ENCODE measurements at regions not wholly inside any gene's neighbourhood (a gene's known extent, or its start where the extent isn't known, plus 50 kb on each side); places are given as distances from the start of the nearest gene placed in this dataset.

- TF ChIP-seq EP300 (conservative IDR thresholded peaks at IDR 0.05; ENCODE audit: poor library complexity, severe bottlenecking) (no peak), SMC3 (conservative IDR thresholded peaks at IDR 0.05; ENCODE audit: poor library complexity) (no peak), MXI1 (conservative IDR thresholded peaks at IDR 0.05; ENCODE audit: poor library complexity, severe bottlenecking) (no peak), EZH2 (IDR thresholded peaks at IDR 0.05; ENCODE audit: borderline replicate concordance, insufficient read depth, low read length, poor library complexity, severe bottlenecking) (no peak), POLR2AphosphoS5 (IDR thresholded peaks at IDR 0.05) (no peak), CTCF (IDR thresholded peaks at IDR 0.05; ENCODE audit: poor library complexity, severe bottlenecking) (no peak), RAD21 (conservative IDR thresholded peaks at IDR 0.05) (no peak), TAF1 (IDR thresholded peaks at IDR 0.05; ENCODE audit: low read depth) (no peak)
- TF ChIP-seq, protein P1, sequence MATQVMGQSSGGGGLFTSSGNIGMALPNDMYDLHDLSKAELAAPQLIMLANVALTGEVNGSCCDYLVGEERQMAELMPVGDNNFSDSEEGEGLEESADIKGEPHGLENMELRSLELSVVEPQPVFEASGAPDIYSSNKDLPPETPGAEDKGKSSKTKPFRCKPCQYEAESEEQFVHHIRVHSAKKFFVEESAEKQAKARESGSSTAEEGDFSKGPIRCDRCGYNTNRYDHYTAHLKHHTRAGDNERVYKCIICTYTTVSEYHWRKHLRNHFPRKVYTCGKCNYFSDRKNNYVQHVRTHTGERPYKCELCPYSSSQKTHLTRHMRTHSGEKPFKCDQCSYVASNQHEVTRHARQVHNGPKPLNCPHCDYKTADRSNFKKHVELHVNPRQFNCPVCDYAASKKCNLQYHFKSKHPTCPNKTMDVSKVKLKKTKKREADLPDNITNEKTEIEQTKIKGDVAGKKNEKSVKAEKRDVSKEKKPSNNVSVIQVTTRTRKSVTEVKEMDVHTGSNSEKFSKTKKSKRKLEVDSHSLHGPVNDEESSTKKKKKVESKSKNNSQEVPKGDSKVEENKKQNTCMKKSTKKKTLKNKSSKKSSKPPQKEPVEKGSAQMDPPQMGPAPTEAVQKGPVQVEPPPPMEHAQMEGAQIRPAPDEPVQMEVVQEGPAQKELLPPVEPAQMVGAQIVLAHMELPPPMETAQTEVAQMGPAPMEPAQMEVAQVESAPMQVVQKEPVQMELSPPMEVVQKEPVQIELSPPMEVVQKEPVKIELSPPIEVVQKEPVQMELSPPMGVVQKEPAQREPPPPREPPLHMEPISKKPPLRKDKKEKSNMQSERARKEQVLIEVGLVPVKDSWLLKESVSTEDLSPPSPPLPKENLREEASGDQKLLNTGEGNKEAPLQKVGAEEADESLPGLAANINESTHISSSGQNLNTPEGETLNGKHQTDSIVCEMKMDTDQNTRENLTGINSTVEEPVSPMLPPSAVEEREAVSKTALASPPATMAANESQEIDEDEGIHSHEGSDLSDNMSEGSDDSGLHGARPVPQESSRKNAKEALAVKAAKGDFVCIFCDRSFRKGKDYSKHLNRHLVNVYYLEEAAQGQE (IDR thresholded peaks at IDR 0.05; ENCODE audit: borderline replicate concordance) = no peak
- H3K27me3 ChIP-seq (ENCODE audit: insufficient read depth, low read depth, low read length) = no peaks in the 10 kb centered on the region
- H2AFZ ChIP-seq (ENCODE audit: low read depth, low read length) = no peak overlapping the region
- no peaks in the 10 kb centered on the region for H3K36me3 ChIP-seq (ENCODE audit: insufficient read depth, low read length)
- H3F3A ChIP-seq (ENCODE audit: insufficient read depth, low read length, poor library complexity, severe bottlenecking) = no peaks in the 10 kb centered on the region
- no peak overlapping the region for H3K9ac ChIP-seq (ENCODE audit: low read length)
- no peaks in the 10 kb centered on the region for H4K20me1 ChIP-seq (ENCODE audit: insufficient read depth)
- no peaks in the 10 kb centered on the region for H3K9me3 ChIP-seq (ENCODE audit: low read length)
- no peaks in the 10 kb centered on the region for H3K79me2 ChIP-seq (replicated peaks; ENCODE audit: insufficient read depth, low read length)
- no peak overlapping the region for H3K4me3 ChIP-seq (ENCODE audit: low read length)
- H3K9me2 ChIP-seq (ENCODE audit: insufficient read depth, low read length) = no peaks in the 10 kb centered on the region
- H3K27ac ChIP-seq (ENCODE audit: low read length) = no peak overlapping the region
- H3K4me2 ChIP-seq (ENCODE audit: low read length) = no peak overlapping the region
Measured at GRCh38 chr11:127332896-127333295, 332.3 kb upstream of the KIRREL3 start.

DNA sequence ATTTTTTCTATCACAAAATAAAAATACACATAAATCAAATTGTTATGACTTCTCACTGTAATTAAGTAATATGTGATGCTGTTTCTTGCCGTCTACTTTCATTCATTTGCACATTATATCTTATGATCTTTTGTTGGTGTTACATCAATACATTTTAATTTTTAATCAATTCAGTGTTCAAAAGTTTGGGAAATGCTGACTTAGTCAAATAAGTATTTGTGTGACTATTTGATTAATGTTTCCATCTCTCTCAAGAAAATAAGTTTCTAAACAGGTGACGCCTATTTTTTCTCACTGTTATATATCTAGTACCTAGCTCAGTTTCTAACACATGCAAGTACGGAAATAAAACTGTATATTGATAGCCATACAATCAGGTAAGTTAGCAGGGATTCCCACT lies 329.5 kb upstream of the KIRREL3 start:
- Histone ChIP-seq H3K9ac (ENCODE audit: low read length) (no peak overlapping the region), H4K20me1 (ENCODE audit: insufficient read depth) (no peaks in the 10 kb centered on the region), H3K4me2 (ENCODE audit: low read length) (no peak overlapping the region), H3K9me2 (ENCODE audit: insufficient read depth, low read length) (no peaks in the 10 kb centered on the region), H3F3A (ENCODE audit: insufficient read depth, low read length, poor library complexity, severe bottlenecking) (no peaks in the 10 kb centered on the region), H3K79me2 (replicated peaks; ENCODE audit: insufficient read depth, low read length) (no peaks in the 10 kb centered on the region), H2AFZ (ENCODE audit: low read depth, low read length) (no peak overlapping the region), H3K36me3 (ENCODE audit: insufficient read depth, low read length) (no peaks in the 10 kb centered on the region), H3K9me3 (ENCODE audit: low read length) (no peaks in the 10 kb centered on the region), H3K27me3 (ENCODE audit: insufficient read depth, low read depth, low read length) (no peaks in the 10 kb centered on the region), H3K27ac (ENCODE audit: low read length) (no peak overlapping the region), H3K4me3 (ENCODE audit: low read length) (no peak overlapping the region)
- no peak for TF ChIP-seq TAF1 (IDR thresholded peaks at IDR 0.05; ENCODE audit: low read depth)
- no peak for TF ChIP-seq POLR2AphosphoS5 (IDR thresholded peaks at IDR 0.05)
- no peak for TF ChIP-seq MXI1 (conservative IDR thresholded peaks at IDR 0.05; ENCODE audit: poor library complexity, severe bottlenecking)
- TF ChIP-seq SMC3 (conservative IDR thresholded peaks at IDR 0.05; ENCODE audit: poor library complexity) = no peak
- no peak for TF ChIP-seq EZH2 (IDR thresholded peaks at IDR 0.05; ENCODE audit: borderline replicate concordance, insufficient read depth, low read length, poor library complexity, severe bottlenecking)
- TF ChIP-seq, protein P1 (IDR thresholded peaks at IDR 0.05; ENCODE audit: borderline replicate concordance) = no peak
- no peak for TF ChIP-seq CTCF (IDR thresholded peaks at IDR 0.05; ENCODE audit: poor library complexity, severe bottlenecking)
- TF ChIP-seq EP300 (conservative IDR thresholded peaks at IDR 0.05; ENCODE audit: poor library complexity, severe bottlenecking) = no peak
- TF ChIP-seq RAD21 (conservative IDR thresholded peaks at IDR 0.05) = no peak
